ENCODE measurements at regions not wholly inside any gene's neighbourhood (a gene's known extent, or its start where the extent isn't known, plus 50 kb on each side); places are given as distances from the start of the nearest gene placed in this dataset.
A peak's percentile ranks its signal among the peaks of the same experiment; 100 is the strongest.

DNA sequence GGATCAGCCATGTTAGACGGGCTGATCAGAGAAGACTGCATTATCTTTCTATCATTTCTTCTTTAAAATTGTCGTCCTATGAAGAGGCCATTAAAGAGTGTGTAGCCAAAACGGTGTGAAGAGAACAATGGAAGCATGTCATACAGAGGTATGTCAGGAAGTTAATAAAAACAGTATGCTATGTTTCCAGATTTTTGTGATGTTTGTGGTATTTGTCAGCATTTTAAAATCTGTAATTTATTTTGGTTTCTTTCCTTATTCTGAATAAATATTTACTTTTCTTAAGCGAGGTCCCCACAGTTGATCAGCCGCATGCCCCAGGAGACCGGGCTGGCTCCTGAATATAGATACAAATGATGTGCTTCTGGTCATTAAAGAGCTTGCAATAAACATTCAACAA, 142.9 kb upstream of the SERP2 start:
- DNase-seq: no peak

DNA sequence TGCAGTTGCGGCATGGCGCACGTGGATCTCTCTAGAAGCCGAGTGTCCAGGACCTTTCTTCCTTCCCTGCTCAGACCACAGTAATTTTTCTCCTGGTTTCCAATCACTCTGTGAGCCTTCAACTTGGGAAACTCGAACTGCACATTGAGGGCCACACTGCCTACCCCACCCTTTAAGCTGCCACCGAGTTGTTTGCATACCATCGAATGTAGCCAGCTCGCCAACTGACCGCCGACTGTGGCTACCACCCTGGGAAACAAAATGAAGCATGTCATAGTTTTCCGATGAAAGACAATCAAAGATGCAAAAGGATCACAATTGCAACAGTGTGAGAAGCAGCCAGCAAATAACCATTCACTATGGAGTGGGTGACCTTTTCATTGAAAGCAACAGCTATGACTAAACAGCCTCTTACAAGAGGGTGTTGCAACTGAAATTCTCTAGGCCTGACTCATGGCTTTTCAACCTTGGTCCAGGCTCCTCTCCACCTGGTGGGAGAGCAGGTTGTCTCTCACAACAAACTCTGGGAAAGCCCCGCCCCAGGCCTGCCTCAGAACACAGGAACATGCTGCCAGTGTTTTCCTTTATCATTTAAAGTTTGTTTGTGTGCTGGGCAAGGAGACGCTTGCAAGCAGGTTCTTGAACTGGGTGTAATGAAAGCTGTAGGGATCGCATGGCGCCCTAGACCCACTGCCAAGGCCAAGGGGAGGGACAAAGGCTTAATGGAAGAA, 141.7 kb upstream of the SERP2 start:
- no peak for DNase-seq

DNA sequence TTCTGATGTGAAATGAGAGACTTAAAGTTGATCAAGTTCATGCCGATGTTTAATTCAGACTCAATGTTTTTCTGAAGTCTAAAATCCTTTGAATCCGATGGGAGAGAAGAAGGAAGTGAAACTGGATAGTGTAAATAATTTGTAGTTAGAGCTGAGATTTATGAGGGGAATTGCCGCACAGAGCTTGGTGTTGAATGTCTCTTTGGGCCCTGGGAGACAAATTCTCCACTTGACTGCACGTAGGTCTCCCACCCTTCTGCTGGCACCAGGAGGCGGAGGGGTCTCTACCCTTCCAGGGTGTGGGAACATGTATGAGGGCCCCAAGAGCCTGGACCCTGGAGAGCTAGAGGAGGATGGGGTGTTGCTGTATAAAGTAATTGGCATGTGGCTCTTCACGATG, 140.8 kb upstream of the SERP2 start:
- DNase-seq: no peak

DNA sequence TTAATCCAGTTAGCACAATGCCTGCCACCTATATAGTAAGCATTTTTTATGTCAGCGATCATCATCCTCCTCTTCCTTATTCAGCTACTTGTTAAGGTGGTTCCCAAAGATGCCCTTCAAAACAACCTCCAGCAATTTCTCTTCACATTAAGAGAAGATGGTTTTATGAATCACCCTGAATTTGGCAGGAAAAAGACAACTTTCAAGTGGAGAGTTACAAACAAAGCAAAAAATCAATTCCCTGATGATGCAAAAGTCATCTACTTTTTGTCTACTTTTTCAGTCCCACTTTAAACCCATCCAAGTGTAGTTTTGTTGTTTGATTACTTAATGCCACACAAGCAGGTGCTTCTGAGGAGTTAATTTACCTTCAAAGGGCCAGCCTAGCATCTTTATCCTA, 139.1 kb upstream of the SERP2 start:
- no peak for DNase-seq

GRCh38 chr13:44236370-44236769, 137.3 kb upstream of the SERP2 start:
- no peak for DNase-seq

DNA sequence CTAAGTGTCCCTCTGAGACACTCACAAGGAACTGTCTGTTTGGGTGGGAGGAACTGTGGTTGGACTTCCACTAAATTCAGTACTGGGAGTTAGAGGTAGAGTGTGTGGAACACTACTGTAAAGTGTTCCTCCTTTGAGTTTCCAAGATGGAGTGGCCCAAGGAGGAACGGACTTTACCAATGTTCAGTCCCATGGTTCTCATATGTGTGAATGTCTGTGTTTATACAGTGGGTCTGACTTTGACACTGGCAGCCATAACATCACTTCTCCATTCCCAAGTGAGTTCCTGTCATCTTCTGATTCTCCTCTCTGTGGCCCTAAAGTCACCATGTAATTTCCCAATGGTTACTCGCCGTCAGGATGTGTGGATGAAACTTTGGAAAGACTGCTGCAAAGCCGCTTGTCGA, 136.8 kb upstream of the SERP2 start:
- no peak for DNase-seq

DNA sequence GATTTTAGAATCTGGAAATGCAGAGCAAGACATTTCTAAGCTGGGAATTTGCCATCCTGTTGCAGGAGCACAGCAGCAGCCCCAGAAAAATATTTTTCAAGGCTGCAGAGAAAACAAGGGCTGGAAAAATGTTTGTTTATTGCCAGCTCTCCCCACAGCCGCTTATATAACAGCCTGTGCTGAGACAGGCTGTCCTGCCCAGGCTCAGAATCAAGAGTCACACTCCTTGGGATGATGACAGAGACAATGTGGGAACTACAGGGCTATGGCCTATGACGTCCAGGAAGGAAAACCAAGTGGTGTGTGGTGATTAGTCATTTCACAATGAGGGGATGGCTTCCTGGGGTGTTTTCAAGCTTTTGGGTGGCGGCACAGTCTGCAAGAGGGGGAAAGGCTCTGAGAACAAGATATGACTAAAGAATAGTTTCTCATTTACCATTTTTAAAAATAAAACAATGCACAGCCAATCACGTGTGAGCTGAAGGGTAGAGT, 136.3 kb upstream of the SERP2 start:
- DNase-seq: no peak

DNA sequence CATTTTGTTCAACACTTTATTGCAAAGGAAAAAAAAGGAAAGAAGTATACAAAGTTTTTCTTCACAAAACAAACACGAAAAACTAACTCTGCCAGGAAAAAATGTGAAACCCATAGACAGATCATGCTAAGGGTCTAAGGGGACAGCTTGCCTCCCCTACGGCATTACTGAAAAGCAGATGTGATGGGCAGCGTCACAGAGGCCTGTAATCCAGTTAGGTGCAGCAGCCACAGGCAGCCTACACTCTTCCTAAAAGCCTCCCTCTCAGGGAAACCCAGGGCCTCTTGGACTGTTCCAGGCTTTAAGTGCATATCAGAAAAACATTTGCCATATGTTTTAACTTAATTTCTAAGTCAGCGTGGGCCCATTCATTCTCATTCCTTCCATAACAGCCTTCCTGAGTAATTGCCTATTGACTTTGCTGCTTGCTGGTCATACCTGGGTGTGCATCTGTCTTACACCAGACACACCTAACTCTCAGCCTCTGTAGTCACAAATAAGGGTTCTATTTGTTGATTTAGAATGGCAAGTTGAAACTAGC, 135.7 kb upstream of the SERP2 start:
- DNase-seq: no peak

GRCh38 chr13:44240611-44241145, 132.9 kb upstream of the SERP2 start:
- no peak for DNase-seq

- DNase-seq: no peak
Measured at GRCh38 chr13:44241638-44242037, 132.0 kb upstream of the SERP2 start.

GRCh38 chr13:44242766-44243165, 130.9 kb upstream of the SERP2 start:
- DNase-seq: no peak

DNA sequence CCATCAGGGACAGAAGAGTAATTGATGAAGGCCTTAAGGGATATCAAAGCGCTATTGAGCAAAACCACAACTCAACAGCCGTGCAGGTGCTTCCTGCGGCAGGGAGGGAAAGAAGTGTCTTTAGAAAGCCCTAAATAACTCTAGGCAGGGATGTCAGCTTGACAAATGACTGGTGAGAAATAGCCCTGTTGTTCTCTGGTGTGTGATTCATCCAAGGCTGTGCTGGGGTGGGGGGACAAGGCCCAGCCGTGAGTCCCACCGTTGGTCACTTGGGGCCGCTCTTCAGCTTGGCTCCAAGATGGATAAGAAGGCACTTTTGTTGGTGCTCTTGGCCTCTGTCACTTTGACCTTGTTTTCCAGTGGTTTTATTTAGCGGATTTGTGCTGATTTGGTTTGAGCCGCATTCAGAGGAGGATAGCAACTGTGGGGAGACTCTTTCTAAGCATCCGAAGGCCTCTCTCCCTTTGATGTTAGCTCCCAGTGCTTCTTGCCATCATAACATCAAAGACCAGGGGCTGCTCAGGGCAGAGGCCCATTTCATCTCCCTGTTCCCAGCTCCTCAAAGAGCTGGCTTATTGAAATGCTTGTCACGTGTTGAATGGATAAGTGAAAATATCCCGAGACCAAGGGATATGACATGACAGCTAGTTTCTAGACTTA, 130.3 kb upstream of the SERP2 start:
- DNase-seq: no peak

GRCh38 chr13:44244288-44244687, 129.3 kb upstream of the SERP2 start:
- no peak for DNase-seq

DNA sequence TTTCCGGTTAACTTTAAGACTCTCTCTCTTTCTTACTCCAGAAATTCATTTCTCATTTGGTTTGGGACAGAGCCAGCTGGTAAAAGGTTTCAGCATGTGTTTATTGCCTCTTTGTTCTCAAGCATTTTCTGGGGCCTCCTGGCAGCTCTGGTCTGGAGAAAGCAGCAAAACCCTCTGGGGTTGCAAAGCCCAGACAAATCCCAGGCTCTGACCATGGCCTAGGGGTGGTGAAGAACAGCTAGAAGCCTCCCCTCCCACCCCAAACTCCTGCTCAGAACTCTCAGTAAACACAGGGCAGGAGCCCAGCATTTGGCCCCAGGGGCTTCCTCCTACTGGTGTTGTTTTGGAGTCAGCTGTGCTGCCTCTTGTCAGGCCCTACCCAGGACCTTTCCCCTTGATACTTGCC, 124.2 kb upstream of the SERP2 start:
- DNase-seq: no peak

DNA sequence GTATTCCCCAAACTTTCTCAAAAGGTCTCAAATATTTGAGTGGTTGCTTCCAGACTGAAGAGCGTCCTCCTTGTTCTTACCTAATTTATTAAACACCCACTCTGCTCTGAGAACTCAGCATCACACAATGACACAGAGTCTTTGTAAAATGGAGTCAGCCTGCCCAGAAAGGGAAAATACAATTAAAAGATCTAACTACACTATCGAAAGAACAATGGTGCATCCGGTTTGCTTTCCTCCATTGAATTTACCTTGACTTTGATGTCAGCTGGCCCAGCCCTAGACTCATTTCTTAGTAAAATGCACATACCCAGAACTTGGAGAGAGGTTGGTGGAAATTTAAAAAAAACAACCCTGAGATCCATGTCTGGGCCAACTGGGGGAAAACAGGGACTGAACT, 120.7 kb upstream of the SERP2 start:
- DNase-seq: no peak

DNA sequence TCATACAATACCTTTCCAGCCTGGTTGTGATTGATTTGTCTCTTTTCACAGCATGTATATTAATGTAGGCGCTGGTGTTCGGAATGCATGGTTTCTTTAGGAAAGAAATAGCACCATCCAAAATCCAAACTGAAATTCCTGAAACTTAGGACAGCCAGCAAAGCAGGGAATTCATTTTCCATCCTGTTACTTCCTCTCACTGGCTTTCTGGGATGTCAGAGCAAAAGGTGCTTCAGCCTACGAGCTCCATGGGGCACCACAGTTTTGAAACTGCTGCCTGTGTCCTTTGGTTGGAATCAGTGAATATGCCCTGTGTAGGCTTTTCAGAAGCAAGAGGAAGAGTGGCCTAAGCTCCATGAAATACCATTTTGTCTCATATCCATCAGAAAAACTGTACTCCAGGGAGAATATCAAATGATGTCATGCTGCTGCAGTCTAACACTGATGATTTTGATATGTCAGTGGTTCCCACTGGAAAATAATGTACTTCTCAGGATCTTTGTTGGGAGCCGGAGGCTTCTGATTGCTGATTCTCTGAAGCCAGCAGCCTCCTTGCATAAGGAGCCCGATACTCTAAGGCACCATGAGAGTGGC, 117.8 kb upstream of the SERP2 start:
- no peak for DNase-seq

DNA sequence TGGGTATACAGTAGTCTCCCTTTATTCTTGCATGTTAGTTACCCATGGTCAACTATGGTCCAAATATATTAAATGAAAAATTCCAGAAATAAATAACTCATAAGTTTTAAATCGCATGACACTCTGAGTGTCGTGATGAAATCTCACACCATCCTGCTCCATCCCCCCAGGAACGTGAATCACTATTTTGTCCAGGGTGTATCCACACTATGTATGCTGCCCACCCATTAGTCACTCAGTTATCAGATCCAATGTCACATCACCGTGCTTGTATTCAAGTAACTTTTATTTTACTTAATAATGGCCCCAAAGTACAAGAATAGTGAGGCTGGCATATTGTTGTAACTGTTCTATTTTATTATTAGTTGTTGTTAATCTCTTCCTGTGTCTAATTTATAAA, 115.8 kb upstream of the SERP2 start:
- no peak for DNase-seq

- DNase-seq: peak; percentile 31
Measured at GRCh38 chr13:44259045-44260027, 114.3 kb upstream of the SERP2 start.

DNA sequence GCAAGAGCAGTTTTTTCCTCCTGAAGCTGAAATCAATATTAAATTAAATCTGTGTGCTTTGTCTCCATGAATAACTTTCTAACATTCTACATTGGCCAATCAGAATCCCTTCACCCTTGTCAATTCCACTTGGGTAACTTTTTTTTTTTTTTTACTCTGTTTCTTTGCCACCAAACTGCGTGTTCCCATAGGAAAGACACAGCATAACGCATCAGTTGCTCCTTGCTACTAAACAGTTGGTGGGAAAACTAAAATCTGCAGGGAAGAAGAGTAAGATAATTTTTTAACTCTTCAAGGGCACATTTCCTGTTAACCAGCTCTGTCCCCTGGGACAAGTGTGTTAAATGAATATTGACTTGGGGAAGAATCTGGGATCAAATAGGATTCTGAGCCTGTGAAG, 113.3 kb upstream of the SERP2 start:
- DNase-seq: no peak

DNA sequence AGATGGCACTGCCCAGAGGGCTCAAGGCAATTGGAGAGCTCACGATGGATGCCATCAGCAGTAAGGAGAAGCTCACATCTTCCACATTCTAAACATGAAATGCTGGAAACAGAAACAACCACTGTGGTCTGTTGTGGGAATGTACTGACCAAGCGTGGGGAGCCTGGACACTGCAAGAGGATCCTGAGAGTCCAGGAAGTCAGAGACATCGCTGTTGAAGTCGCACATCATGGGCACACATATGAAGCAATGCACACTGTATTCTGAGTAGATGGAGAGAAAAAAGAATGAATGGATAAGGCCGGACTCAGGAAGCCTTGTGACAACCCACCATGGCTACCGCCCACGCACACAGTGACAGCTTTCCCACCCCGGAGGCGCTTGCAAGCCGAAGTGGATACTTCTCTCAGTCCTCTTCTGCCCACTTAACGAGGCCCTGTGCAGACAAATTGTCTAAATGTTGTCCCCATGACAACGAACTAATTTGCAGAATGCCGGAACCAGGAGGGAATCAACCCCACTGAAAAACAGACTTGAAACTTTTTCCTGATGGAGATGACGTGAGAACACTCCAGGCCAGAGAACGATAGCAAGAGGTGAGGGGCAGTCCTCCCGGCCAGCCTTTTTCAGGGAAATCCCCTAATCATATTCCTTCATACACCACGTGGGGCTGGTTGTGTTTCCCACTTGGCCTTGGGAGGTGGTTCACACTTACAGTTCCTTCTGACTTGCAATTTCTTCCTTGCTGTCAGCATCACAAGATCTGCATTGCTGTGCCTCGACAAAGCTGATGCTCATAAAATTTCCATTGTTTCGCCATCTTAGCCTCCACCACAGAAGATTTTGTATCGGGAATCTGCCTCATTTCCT, 109.6 kb upstream of the SERP2 start:
- DNase-seq: no peak

DNA sequence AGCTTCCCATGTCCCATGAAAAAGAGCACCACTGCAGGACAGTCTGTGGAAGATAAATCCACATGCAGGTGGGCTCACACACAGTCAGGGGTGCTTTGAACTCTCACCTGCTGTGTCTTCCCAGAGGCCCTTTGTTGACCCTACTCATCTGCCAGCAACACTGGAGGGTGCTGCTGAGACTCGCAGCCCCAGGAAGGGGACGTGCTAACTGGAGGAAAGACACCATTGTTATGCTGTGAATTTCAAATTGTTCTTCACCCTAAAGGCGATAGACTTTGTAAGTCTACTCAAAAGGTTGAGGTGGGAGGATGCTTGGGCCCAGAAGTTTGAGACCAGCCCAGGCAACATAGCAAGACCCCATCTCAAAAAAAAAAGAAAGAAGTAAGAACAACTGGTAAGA, 107.3 kb upstream of the SERP2 start:
- no peak for DNase-seq
